GM19193 (cell line): ENCODE measurements at regions not wholly inside any gene's neighbourhood (a gene's known extent, or its start where the extent isn't known, plus 50 kb on each side); places are given as distances from the start of the nearest gene placed in this dataset.

Source experiments
- POLR2A ChIP-seq: IDR thresholded peaks from 4 replicates; pipeline ENCODE4 v1.6.1; 2011; ENCODE audit not compliant: insufficient read depth, insufficient read length; ENCODE audit errors: extremely low read depth

DNA sequence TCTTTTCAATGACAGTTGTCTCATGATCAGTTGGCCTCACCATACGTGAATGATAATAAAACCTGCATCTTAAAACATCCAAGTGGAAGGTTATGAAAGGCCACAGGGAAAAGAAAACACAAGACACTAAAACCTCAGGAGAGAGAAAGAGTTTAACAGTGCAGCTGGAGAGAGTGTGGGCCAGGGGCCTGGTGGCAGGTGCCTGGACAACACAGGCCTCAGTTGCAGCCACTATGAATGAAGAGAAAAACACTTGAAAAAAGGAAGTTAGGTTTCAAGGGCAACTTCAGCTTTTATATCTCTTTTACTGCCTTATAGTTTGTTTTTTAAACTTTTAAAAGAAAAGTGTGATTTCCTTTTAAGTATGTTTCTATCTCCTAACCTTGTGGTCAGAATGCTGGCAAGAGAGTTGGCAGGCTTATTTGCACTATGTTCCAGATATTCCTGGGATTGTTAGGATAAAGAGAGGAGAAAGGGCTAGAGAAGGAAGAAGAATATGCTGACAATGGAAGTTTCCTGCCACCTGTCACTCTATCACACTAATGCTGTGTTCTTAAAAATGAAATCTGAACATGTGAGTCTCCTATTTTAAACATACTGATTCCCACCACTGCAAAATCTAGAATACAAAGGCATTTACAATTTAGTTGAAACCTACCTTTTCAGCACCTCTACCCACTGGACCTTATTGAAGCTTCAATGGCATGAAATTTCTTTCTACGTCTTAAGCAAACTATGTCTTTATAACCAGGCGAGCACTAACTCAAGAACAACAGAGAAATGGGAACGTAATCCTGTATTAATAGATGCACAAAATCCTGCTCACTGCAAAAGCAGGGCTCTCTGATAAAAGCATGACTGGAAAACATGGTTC lies 222.4 kb downstream of the CD83 start:
- TF ChIP-seq POLR2A = no peak

DNA sequence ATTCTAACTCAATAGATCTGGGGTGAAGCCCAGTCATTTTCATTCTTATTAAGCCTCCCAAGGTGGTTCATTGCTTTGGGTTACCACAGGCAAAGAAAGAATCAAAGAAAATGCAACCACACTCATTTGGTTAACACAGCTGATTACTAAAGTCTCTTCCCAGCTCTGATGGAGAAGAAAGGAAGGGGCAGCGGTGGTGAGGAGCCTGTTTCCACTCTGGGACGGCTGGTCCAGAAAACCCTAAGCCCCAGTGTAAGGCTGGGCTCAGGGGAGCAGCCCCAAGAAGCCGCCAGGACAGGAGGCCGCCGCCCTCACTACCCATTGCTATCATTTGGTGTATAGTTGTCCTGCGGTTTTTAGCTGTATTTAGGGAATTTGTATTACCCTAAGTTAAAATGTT lies 226.9 kb downstream of the CD83 start:
- no peak for TF ChIP-seq POLR2A

DNA sequence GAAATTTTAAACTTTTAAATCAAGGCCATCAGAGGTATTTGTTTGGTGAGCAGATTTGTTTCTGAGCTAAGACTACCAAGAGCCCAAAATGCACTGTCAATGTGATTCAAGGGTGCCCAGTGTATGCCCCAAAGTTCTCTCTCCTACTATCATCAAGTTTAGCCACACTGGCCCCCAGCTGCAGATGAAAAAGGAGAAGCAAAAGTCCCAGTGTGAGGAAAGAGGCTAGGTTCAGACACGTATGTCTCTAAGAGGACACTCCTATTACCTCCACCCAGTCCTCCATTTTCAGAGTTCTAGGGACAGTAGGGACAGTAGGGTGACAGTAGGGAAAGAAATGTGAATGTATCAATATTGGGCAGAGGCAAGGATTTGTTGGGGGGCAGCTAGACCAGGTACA lies 230.8 kb downstream of the CD83 start:
- no peak for TF ChIP-seq POLR2A

DNA sequence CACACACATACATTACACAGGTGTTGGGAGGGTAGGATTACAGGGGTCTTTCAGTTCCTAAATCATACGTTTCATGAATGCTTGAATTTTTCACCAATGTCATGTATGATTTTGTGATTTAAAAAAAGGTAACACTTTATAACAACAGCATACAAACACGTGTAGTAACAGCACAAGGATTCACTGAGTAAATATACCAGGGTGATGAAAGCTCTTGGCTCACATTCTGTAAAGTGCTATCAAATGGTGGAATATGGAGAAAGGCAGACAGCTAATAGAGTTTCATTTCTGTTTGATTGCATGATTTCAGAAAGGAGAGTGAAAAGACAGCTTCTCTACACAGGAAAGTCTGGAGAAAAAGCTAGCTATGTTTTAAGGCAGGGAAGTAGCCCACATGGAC lies 231.9 kb downstream of the CD83 start:
- no peak for TF ChIP-seq POLR2A

DNA sequence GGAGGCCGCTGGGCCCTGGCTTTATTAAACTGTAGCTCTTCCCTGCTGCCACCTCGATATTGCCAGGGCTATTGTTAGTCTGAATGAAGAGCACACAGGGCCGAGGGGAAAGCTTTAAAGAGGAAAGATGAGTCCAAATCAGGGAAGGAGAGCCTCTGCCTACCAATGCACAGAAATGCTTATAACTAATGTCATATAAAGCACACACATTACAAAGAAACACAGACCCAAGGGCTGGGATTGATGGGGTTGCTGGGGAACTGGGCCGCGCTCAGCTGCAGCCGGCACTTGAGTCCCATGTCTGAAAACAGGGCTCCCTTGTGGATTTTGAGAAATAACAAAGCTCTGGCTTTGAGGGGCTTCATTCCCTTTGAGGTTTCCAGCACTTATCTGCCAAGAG lies 232.6 kb downstream of the CD83 start:
- no peak for TF ChIP-seq POLR2A

DNA sequence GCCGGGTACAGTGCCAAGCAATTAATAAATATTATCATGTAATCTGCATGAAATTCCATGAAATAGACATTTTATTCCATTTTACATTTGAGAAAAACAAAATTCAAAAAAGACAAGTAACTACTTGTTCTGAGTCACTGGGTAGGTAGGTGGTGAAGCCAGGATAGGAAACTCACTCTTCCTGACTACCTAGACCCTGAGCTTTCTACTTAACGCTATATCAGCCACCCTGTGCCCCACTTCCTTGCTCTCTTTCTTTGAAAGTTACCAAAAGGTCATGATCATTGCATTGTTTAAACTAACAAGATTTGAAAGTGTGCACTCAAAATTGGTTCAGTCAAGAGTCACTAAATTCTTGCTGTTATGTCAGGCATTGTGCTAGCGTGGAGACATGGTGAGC lies 235.7 kb downstream of the CD83 start:
- TF ChIP-seq POLR2A = no peak

DNA sequence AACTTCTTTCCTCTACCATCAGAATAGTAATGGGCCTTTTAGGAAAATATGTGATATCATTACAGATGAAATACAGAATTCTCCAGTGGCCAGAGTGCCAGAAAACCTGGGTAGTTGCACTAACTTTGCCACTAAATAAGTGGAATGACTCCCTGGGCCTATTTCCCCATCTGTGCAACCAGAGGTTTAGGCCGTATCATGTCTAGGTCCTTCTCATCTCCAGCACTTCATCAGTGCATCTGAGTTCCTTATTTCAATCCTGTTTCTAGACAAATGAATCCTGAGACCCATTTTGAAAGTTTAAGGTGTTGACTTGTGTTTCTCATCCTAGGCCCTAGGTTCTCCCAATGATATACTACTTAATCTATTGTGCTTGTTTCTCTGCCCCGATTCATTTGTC lies 236.2 kb downstream of the CD83 start:
- no peak for TF ChIP-seq POLR2A

DNA sequence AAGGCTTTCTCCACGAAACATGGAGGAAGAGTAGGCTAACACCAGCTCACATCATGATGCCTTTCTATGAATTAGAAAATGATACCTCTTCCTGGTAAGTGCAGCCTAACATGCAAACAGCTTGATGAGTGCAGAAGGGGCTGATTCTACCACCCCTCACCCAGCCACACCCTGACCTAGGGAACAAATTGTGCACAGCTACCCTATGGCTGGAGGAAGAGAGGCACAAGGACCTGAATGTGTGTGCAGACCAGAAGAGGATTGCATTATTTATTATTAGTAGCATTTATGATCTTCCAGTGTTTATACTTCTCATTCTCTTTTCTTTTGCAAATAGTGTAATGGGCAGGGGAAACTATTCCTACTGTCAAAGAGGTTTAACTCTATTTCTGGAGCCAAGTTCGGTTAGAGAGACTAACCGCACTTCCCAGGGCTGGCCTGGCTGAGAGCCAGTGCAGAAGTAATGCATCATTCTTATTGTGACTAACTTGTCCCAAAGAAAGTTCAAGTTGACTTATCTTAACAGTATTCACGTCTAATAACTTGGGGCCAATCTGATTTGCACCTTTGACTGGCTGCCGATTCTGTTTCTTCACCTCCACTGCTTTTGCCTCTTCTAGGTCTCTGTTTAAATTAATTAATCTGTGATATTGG lies 237.5 kb downstream of the CD83 start:
- TF ChIP-seq POLR2A = no peak

DNA sequence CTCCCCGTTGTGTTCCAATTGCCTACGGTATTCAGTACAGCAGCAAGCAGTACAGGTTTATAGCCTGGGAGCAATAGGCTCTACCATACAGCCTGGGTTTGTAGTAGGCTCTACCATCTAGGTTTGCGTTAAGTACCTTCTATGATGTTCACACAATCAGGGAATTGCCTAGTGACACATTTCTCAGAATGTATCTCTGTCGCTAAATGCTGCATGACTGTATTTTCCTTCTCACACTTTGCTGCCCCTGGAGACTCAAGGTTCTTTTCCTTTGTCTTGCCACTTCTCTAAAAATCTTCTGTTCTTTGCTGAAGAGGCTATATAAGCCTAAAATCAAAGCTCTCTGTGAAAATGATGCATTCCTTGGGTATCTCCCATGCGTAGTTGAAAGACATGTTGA lies 241.9 kb downstream of the CD83 start:
- no peak for TF ChIP-seq POLR2A

DNA sequence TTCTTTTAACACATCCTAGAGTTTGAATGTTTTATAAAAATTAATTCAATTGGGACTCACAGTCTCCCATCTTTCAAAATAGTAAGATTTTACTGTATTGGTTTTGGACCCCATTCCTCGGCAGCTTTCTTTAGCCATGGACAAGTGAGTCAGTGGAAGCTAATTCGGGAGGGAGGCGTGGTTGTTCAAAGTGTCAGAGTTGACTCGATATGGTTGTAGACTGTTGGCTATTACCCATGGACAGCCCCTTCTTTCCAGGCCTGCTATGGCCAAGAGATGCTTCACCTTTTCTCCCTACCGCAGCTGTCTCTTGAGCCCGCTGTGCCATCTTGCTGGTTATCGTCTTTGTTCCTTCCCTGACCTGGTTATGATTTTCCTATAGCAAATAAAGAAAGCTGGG lies 243.0 kb downstream of the CD83 start:
- TF ChIP-seq POLR2A = no peak

DNA sequence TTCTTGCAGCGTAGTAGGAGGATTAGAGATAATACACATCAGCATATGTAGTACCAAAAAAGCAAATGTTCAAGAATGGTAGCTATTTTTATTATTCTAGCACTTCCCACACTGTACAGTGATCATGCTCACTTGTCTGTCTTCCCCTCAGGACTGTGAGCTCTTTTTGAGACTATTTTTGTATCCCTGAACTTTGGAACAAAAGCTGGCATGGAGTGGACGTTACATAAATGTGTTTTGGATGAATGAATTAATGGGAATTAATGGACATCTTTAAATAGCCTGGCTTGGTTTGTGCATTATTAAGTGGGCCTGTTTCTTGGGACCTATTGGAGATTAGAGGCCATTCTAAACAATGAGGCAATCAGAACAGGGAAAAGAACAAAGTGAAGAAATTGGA lies 243.7 kb downstream of the CD83 start:
- no peak for TF ChIP-seq POLR2A

DNA sequence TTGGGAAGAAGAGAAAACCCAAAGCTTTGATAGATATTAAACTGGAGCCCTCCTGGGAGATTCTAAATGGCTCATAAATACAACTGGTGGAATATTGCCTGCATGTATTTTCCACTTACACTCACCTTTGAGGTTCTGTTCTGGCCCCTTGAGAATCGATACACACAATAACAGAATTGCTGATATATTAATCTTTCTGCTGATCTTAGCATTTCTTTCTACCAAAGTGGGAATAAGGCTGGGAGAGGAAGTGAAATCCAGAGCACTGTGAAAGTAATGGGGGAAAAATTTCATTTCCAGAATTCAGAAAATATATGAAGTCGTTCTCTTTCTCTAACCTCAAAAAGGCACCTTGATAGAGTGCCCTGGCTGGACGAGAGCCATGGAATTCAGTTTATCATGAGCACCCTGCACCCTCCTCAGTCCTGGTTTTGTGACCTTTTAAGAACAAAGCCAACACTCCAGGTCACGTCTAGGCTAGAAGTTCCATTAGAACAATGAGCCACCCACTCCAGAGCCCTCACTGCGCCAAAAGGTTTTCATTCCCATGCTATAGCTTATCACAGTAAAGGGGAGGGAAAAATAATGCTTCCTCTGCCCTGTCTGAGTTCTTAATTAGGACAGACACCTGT lies 244.5 kb downstream of the CD83 start:
- TF ChIP-seq POLR2A = no peak

DNA sequence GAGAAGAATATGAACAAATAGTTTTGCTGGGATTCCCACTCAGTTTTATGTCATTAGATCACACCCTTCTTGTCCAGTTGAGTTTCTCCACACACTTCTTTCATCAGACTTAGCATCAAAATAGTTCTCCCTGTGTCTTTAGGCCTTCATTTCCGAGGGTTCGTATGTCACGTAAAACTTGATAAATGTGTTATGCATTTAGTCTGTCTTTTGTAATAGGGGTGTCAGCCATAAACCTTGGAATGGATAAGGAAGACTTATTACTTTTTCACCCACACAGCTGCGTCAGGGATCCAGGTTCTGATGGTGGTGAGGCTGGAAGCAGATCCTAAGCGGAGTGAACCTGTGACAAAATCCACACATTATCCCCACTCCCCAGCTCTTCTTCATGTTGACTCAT lies 246.8 kb downstream of the CD83 start:
- TF ChIP-seq POLR2A = no peak

DNA sequence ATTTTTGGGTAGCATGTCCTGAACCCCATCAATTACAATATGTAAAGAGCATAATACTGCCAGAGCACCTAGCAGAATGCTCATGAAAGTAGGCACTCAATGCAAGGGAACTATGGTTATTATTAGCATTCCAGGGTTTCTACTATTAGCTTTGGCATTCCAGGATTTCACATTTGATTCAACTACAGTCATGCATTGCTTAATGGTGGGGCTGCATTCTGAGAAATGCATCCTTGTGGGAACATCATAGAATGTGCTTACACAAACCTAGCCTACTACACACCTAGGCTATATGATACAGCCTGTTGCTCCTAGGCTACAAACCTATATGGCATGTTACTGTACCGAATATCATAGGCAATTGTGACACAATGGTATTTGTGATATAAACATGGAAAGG lies 247.8 kb downstream of the CD83 start:
- no peak for TF ChIP-seq POLR2A

DNA sequence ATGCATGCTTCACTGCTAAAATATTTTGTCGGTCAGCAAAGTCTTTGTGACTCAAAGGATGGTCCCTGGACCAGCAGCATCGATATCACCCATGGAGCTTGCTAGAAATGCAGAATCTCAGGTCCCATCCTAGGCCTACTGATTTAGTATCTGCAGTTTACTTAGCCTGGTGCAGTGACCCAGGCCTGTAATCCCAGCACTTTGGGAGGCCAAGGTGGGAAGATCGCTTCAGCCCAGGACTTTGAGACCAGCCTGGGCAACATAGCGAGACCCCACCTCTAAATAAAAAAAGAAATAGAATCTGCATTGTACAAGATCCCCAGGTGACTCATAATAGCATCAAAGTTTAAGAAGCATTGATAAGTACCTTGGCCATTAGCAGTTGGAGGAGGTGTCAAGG lies 248.7 kb downstream of the CD83 start:
- no peak for TF ChIP-seq POLR2A

DNA sequence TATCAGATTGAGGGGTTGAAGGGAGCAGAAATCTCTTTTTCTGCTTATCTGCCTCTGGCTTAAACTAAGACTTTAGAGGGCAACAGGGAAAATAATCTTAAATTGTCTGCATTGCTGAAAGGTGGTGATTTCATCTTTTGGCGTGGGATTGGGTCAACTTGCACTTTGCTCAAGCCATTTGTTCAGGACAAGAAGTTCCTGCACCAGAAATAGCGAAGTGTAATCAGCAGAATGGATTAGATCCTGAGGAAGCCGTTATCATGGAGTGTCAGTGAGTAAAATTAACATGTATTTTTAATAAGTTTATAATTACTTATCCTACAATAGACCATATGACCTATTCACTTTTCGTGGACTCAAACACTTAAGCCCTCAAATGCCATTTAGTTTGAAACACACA lies 249.3 kb downstream of the CD83 start:
- TF ChIP-seq POLR2A = no peak
